Immature natural killer cell (primary cell): ENCODE measurements at regions not wholly inside any gene's neighbourhood (a gene's known extent, or its start where the extent isn't known, plus 50 kb on each side); places are given as distances from the start of the nearest gene placed in this dataset.

Source experiments
- DNase-seq, 3 donors: peaks; one replicate each; pipeline ENCODE4 v3.0.0; 2022; ENCODE audit warnings: mixed read lengths in 1 of 3
- H3K27ac Mint-ChIP-seq, 6 donors: one replicate each; pipeline ENCODE4 v1.8.0; 2020; ENCODE audit warnings: mixed read lengths in 6 of 6, mild to moderate bottlenecking in 5 of 6, inconsistent platforms in 4 of 6, moderate library complexity in 3 of 6
- H3K27me3 Mint-ChIP-seq, 3 donors: one replicate each; pipeline ENCODE4 v1.8.0; 2020 to 2021; ENCODE audit warnings: low read depth in 3 of 3, mild to moderate bottlenecking in 3 of 3, mixed read lengths in 3 of 3, moderate library complexity in 3 of 3, inconsistent platforms in 1 of 3
- H3K36me3 Mint-ChIP-seq, 3 donors: one replicate each; pipeline ENCODE4 v1.8.0; 2020; ENCODE audit warnings: mixed read lengths in 3 of 3, inconsistent platforms in 2 of 3, mild to moderate bottlenecking in 2 of 3
- H3K4me1 Mint-ChIP-seq, 2 donors: one replicate each; pipeline ENCODE4 v1.8.0; 2020; ENCODE audit warnings: inconsistent platforms in 2 of 2, mild to moderate bottlenecking in 2 of 2, mixed read lengths in 2 of 2, moderate library complexity in 1 of 2
- H3K4me3 Mint-ChIP-seq, 5 donors: one replicate each; pipeline ENCODE4 v1.8.0; 2020; ENCODE audit warnings: mild to moderate bottlenecking in 5 of 5, mixed read lengths in 5 of 5, inconsistent platforms in 3 of 5, moderate library complexity in 3 of 5
- H3K9me3 Mint-ChIP-seq, 6 donors: one replicate each; pipeline ENCODE4 v1.8.0; 2020; ENCODE audit warnings: mild to moderate bottlenecking in 6 of 6, mixed read lengths in 6 of 6, inconsistent platforms in 4 of 6, moderate library complexity in 3 of 6

DNA sequence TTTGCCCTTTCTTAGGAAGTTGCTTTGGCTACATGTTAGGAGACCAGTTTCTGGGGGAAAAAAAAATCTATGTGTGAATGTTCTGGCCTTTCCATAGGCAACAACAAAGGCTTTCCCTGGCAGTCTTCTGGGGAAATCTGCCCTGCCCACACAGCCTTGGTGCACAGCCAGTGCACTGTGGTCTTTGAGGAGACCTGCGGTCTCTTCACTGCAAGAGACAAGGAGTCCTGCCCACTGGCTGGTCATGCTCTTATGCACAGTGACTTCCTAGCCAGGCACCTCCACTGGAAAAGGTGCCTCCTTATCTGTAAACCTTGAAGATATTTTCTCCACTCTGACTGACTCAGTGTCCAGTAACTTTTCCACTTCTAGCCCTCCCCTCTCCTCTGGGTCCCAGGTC, 155.1 kb downstream of the SUCLA2 start:
- H3K4me3 Mint-ChIP-seq: no peak overlapping the region
- H3K27ac Mint-ChIP-seq: no peak overlapping the region
- no peaks in the 10 kb centered on the region for H3K36me3 Mint-ChIP-seq
- H3K27me3 Mint-ChIP-seq: peaks cover 0 to 8% (median 1%) of the 10 kb centered on the region in 3 donors
- peaks cover 0 to 9% (median 3%) of the 10 kb centered on the region in 6 donors for H3K9me3 Mint-ChIP-seq
- DNase-seq: no peak
- H3K4me1 Mint-ChIP-seq: no peaks in the 10 kb centered on the region

DNA sequence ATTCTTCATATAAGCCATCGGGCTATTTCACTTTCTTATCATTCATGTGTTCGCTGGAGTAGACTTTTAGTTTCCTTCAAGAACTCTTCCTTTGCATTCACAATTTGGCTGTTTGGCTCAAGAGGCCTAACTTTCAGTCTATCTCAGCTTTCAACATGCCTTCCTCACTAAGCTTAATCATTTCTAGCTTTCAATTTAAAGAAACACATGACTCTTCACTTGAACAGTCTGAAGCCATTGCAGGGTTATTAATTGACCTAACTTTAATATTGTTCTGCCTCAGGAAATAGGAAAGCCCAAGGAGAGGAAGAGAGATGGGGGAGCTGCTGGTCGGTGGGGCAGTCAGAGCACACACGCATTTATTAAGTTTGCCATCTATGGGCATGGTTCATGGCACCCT, 158.1 kb downstream of the SUCLA2 start:
- no peaks in the 10 kb centered on the region for H3K36me3 Mint-ChIP-seq
- no peak overlapping the region for H3K4me3 Mint-ChIP-seq
- H3K4me1 Mint-ChIP-seq: peaks cover 5 to 6% of the 10 kb centered on the region in 2 donors
- H3K27me3 Mint-ChIP-seq: peaks cover 0 to 2% (median 1%) of the 10 kb centered on the region in 3 donors
- H3K27ac Mint-ChIP-seq: no peak overlapping the region
- DNase-seq: no peak
- H3K9me3 Mint-ChIP-seq: peaks cover 0 to 2% (median 0%) of the 10 kb centered on the region in 6 donors

- Mint-ChIP-seq H3K4me3 (no peak overlapping the region), H3K36me3 (no peaks in the 10 kb centered on the region), H3K27me3 (peaks cover 0 to 2% (median 1%) of the 10 kb centered on the region in 3 donors), H3K4me1 (peaks cover 5 to 6% of the 10 kb centered on the region in 2 donors), H3K9me3 (peaks cover 0 to 2% (median 0%) of the 10 kb centered on the region in 6 donors), H3K27ac (no peak overlapping the region)
- DNase-seq: no peak
Measured at GRCh38 chr13:47841151-47841550, 159.9 kb downstream of the SUCLA2 start.

DNA sequence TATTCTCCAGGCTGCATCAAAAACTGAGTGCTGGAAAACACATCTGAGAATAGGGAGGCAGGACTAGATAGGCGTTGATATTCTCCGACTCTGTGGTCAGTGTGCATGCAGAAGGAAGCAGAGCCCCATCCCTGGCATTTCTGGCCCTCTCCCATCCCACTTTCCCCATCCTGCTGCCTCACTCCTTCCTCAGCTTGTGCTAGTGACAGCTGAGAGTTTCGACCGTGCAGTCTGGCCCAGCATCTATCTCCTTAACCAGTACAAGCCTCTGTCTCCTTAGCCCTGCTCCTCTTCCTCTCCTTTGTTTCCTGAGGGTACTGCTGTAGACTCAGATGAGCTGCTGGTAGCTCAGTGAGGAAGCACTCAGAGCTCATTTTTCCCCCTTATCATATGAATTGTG, 163.2 kb downstream of the SUCLA2 start:
- Mint-ChIP-seq H3K36me3 (no peaks in the 10 kb centered on the region), H3K27me3 (peaks cover 0 to 2% (median 1%) of the 10 kb centered on the region in 3 donors)

DNA sequence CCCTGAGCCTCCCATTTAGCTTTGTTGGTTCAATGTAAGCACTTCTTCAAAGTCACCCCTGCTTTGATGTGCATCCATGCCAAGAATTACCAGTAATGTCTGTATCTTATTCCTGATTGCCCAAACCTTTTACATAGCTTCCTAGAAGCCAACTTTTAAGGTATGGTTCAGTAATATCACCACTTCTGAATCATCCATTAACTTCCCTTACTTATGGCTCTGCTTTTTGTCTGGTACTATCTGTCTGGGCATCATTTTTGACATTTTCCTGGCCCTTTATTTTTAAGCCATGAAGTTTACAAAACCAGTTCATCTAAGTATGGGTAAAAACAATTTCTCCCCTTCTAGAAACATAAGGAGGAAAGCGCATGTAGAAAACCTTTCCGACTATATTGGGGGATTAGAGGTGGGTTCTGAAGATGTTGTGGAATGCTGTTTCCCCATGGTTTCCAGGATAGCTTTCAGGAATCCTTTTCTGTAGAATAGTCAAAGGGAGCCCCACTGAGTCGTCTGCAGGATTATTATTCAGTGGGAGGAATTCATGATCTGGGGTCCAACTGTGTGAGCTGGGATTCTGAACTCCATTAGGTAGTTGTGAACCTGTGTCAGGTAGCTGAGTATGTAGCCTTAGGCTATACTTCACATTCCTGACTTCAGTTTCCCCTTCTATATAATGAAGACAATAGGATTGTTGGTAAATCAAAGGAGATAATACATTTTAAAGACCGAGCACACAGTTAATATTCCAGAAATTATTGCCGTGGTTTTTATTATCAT, 163.8 kb downstream of the SUCLA2 start:
- no peak overlapping the region for H3K27ac Mint-ChIP-seq
- no peak overlapping the region for H3K4me3 Mint-ChIP-seq
- H3K4me1 Mint-ChIP-seq: peaks cover 5 to 6% of the 10 kb centered on the region in 2 donors
- no peak for DNase-seq
- H3K36me3 Mint-ChIP-seq: no peaks in the 10 kb centered on the region
- no peaks in the 10 kb centered on the region for H3K9me3 Mint-ChIP-seq
- H3K27me3 Mint-ChIP-seq: peaks cover 0 to 2% (median 1%) of the 10 kb centered on the region in 3 donors

More for the DNA sequence above, 163.2 kb downstream of the SUCLA2 start:
- no peak for DNase-seq
- Mint-ChIP-seq H3K4me1 (peaks cover 5 to 6% of the 10 kb centered on the region in 2 donors), H3K4me3 (no peak overlapping the region), H3K9me3 (no peaks in the 10 kb centered on the region), H3K27ac (no peak overlapping the region)

- DNase-seq: no peak
- H3K36me3 Mint-ChIP-seq: no peaks in the 10 kb centered on the region
- H3K4me3 Mint-ChIP-seq: no peak overlapping the region
- no peaks in the 10 kb centered on the region for H3K9me3 Mint-ChIP-seq
- H3K27me3 Mint-ChIP-seq: peaks cover 0 to 3% (median 0%) of the 10 kb centered on the region in 3 donors
- no peak overlapping the region for H3K27ac Mint-ChIP-seq
- peaks cover 3 to 6% of the 10 kb centered on the region in 2 donors for H3K4me1 Mint-ChIP-seq
Measured at GRCh38 chr13:47835470-47836228, 165.4 kb downstream of the SUCLA2 start.

GRCh38 chr13:47832458-47832972, 168.6 kb downstream of the SUCLA2 start:
- no peak overlapping the region for H3K4me3 Mint-ChIP-seq
- H3K36me3 Mint-ChIP-seq: no peaks in the 10 kb centered on the region
- DNase-seq: no peak
- H3K9me3 Mint-ChIP-seq: no peaks in the 10 kb centered on the region
- peaks cover 0 to 5% (median 0%) of the 10 kb centered on the region in 3 donors for H3K27me3 Mint-ChIP-seq
- no peak overlapping the region for H3K27ac Mint-ChIP-seq
- H3K4me1 Mint-ChIP-seq: no peaks in the 10 kb centered on the region

DNA sequence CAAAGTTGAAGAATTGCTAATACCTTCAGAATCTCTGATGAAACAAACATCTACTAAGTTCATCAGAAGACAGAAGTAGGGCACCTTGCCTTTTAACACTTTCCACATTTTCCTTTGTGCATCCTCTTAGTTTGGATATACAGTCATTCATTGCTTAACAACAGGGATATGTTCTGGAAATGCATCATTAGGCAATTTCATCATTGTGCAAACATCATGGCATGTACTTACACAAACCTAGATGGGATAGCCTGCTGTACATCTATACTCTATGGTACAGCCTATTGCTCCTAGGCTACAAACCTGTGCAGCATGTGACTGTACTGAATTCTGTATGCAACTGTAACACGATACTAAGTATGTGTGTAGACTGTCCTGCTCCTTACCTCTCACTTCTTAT, 169.8 kb downstream of the SUCLA2 start:
- peaks cover 0 to 5% (median 0%) of the 10 kb centered on the region in 3 donors for H3K27me3 Mint-ChIP-seq

GRCh38 chr13:47829690-47830089, 171.4 kb downstream of the SUCLA2 start:
- no peak for DNase-seq
- Mint-ChIP-seq H3K4me3 (no peak overlapping the region), H3K36me3 (no peaks in the 10 kb centered on the region), H3K9me3 (peaks cover 0 to 5% (median 0%) of the 10 kb centered on the region in 6 donors), H3K27me3 (peaks cover 0 to 5% (median 0%) of the 10 kb centered on the region in 3 donors), H3K27ac (no peak overlapping the region), H3K4me1 (no peaks in the 10 kb centered on the region)

More for the DNA sequence above, 169.8 kb downstream of the SUCLA2 start:
- H3K4me3 Mint-ChIP-seq: no peak overlapping the region
- H3K36me3 Mint-ChIP-seq: no peaks in the 10 kb centered on the region
- peaks cover 0 to 3% (median 0%) of the 10 kb centered on the region in 6 donors for H3K9me3 Mint-ChIP-seq
- no peaks in the 10 kb centered on the region for H3K4me1 Mint-ChIP-seq
- no peak overlapping the region for H3K27ac Mint-ChIP-seq
- DNase-seq: no peak

DNA sequence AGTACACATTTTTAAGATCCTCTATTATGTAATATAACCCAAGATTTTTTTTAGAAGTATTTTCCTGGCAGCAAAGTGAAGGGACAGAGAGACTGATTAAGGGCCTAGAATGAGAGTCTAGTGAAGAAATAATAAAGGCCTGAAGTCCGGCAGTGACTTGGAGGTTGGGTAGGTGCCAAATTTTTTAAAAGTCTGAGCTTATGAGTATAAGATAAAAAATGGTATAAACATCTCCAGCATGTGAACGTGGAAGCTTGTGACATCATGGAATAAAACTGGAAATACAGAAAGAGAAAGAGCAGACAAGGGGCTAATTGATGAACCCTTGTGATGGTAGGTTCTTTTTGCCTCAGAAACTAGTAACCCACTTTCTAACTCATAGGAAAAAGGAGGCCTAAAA, 174.6 kb downstream of the SUCLA2 start:
- no peak overlapping the region for H3K27ac Mint-ChIP-seq
- peaks cover 0 to 5% (median 0%) of the 10 kb centered on the region in 3 donors for H3K27me3 Mint-ChIP-seq
- DNase-seq: no peak
- no peak overlapping the region for H3K4me3 Mint-ChIP-seq
- no peaks in the 10 kb centered on the region for H3K36me3 Mint-ChIP-seq
- no peaks in the 10 kb centered on the region for H3K4me1 Mint-ChIP-seq
- peaks cover 0 to 5% (median 0%) of the 10 kb centered on the region in 6 donors for H3K9me3 Mint-ChIP-seq

DNA sequence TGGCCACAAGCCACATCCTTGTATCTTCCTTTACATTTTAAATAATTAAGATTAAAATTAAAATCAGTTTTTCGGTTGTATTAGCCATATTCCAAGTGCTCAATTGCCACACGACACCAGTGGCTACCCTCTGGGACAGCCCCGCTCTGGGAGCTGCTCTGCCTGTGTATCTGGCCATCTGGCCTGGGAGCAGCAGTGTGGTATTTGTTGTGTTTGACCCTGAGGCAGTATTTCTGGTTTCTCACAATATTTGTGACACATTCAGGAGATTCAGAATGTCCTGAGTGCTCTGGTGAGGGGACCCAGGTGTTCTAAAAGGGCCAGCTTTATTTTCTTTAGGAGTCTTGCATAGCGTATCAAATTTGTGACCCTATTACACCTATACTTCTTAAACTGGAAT, 179.0 kb downstream of the SUCLA2 start:
- Mint-ChIP-seq H3K4me3 (no peak overlapping the region), H3K27me3 (peaks cover 0 to 2% (median 0%) of the 10 kb centered on the region in 3 donors), H3K9me3 (peaks cover 0 to 5% (median 0%) of the 10 kb centered on the region in 6 donors), H3K27ac (no peak overlapping the region), H3K4me1 (no peaks in the 10 kb centered on the region), H3K36me3 (no peaks in the 10 kb centered on the region)
- DNase-seq: no peak

- Mint-ChIP-seq H3K27ac (no peak overlapping the region), H3K27me3 (peaks cover 0 to 3% (median 0%) of the 10 kb centered on the region in 3 donors), H3K36me3 (no peaks in the 10 kb centered on the region), H3K4me3 (no peak overlapping the region), H3K9me3 (no peaks in the 10 kb centered on the region), H3K4me1 (no peaks in the 10 kb centered on the region)
- DNase-seq: no peak
Measured at GRCh38 chr13:47816831-47817230, 184.2 kb downstream of the SUCLA2 start.

GRCh38 chr13:47813718-47814117, 187.4 kb downstream of the SUCLA2 start:
- no peaks in the 10 kb centered on the region for H3K9me3 Mint-ChIP-seq
- H3K27ac Mint-ChIP-seq: no peak overlapping the region
- H3K36me3 Mint-ChIP-seq: no peaks in the 10 kb centered on the region
- H3K4me1 Mint-ChIP-seq: no peaks in the 10 kb centered on the region
- DNase-seq: no peak
- H3K4me3 Mint-ChIP-seq: no peak overlapping the region
- H3K27me3 Mint-ChIP-seq: peaks cover 0 to 2% (median 1%) of the 10 kb centered on the region in 3 donors

DNA sequence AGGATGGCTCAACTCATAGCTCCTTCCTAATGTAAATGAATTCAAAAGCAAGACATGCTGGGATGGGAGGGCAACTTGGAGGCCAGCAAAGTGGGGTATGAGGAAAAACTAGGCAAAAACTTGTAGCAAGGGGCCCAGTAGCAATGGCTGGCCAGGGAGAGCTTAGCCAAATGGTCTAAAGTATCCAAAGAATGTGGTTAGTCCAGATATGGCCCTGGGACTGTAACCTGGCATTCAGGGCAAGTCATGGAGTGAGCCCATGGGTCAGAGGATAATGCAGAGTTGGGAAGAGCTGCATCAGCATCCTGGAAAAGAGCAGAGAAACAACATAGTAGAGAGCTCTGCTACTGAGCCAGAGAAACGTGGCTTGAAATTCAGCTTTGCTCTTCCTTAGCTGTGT, 191.7 kb downstream of the SUCLA2 start:
- no peak for DNase-seq
- H3K9me3 Mint-ChIP-seq: peaks cover 0 to 1% (median 0%) of the 10 kb centered on the region in 6 donors
- H3K4me3 Mint-ChIP-seq: no peak overlapping the region
- H3K27me3 Mint-ChIP-seq: peaks cover 0 to 4% (median 0%) of the 10 kb centered on the region in 3 donors
- H3K4me1 Mint-ChIP-seq: no peaks in the 10 kb centered on the region
- H3K27ac Mint-ChIP-seq: no peak overlapping the region
- no peaks in the 10 kb centered on the region for H3K36me3 Mint-ChIP-seq
